ENCODE measurements at regions not wholly inside any gene's neighbourhood (a gene's known extent, or its start where the extent isn't known, plus 50 kb on each side); places are given as distances from the start of the nearest gene placed in this dataset.
"Not testable (repeated sequence)": the region's sequence is repeated elsewhere in the genome, so short reads cannot be mapped to it uniquely, and the experiment has no call there.

- not testable (repeated sequence) for TF ChIP-seq EZH2 (optimal IDR thresholded peaks at IDR 0.05; ENCODE audit: low read depth, low read length); CTCF (IDR thresholded peaks at IDR 0.05; ENCODE audit: low read length); EZH2phosphoT487 (IDR thresholded peaks at IDR 0.05; ENCODE audit: low read length)
These were observed 1526.7 kb downstream of the KHDRBS2 start for GRCh38 chr6:60759149-60759825.
